ENCODE measurements at regions not wholly inside any gene's neighbourhood (a gene's known extent, or its start where the extent isn't known, plus 50 kb on each side); places are given as distances from the start of the nearest gene placed in this dataset.
"Not testable (repeated sequence)": the region's sequence is repeated elsewhere in the genome, so short reads cannot be mapped to it uniquely, and the experiment has no call there.

- DNase-seq = no peak
Observed at GRCh38 chr6:166802401-166802800, 153.9 kb downstream of the RNASET2 start.

- DNase-seq = no peak
Observed at GRCh38 chr6:166800137-166800536, 156.2 kb downstream of the RNASET2 start.

- DNase-seq = no peak
Observed at GRCh38 chr6:166798652-166799051, 157.7 kb downstream of the RNASET2 start.

- no peak for DNase-seq
Observed at GRCh38 chr6:166796610-166797009, 159.7 kb downstream of the RNASET2 start.

GRCh38 chr6:166795879-166796278 is 160.5 kb downstream of the RNASET2 start:
- DNase-seq = no peak

- DNase-seq = not testable (repeated sequence)
Observed at GRCh38 chr6:166790808-166791207, 163.8 kb upstream of the RPS6KA2 start.

- not testable (repeated sequence) for DNase-seq
Observed at GRCh38 chr6:166788846-166789529, 161.9 kb upstream of the RPS6KA2 start.

- peak; percentile 74 for DNase-seq
Observed at GRCh38 chr6:166786704-166787293, 159.7 kb upstream of the RPS6KA2 start.

- DNase-seq = no peak
Observed at GRCh38 chr6:166785131-166785530, 158.1 kb upstream of the RPS6KA2 start.

- DNase-seq = no peak
Observed at GRCh38 chr6:166784691-166785090, 157.6 kb upstream of the RPS6KA2 start.

- DNase-seq = no peak
Observed at GRCh38 chr6:166782520-166782919, 155.5 kb upstream of the RPS6KA2 start.

- no peak for DNase-seq
Observed at GRCh38 chr6:166781331-166781730, 154.3 kb upstream of the RPS6KA2 start.

GRCh38 chr6:166779963-166780683 is 153.1 kb upstream of the RPS6KA2 start:
- DNase-seq = no peak

- DNase-seq = no peak
Observed at GRCh38 chr6:166779381-166779780, 152.3 kb upstream of the RPS6KA2 start.

- no peak for DNase-seq
Observed at GRCh38 chr6:166778776-166779175, 151.7 kb upstream of the RPS6KA2 start.

GRCh38 chr6:166778046-166778445 is 151.0 kb upstream of the RPS6KA2 start:
- no peak for DNase-seq

- DNase-seq = no peak
Observed at GRCh38 chr6:166777096-166777630, 150.1 kb upstream of the RPS6KA2 start.

- DNase-seq = no peak
Observed at GRCh38 chr6:166776571-166776970, 149.5 kb upstream of the RPS6KA2 start.

- DNase-seq = no peak
Observed at GRCh38 chr6:166775923-166776220, 148.8 kb upstream of the RPS6KA2 start.

- DNase-seq = peak; percentile 76
Observed at GRCh38 chr6:166775180-166775922, 148.3 kb upstream of the RPS6KA2 start.

- DNase-seq = no peak
Observed at GRCh38 chr6:166774770-166775169, 147.7 kb upstream of the RPS6KA2 start.

- no peak for DNase-seq
Observed at GRCh38 chr6:166774292-166774691, 147.2 kb upstream of the RPS6KA2 start.

GRCh38 chr6:166772518-166772917 is 145.5 kb upstream of the RPS6KA2 start:
- no peak for DNase-seq

Data from CD4-positive, alpha-beta T cell treated with Interleukin-21 for 1 hour (primary cell).